Stimulated activated CD8-positive, alpha-beta memory T cell treated with anti-CD3 and anti-CD28 coated beads, Interleukin-15, amount 100 ng/mL, for 48 hours (primary cell): ENCODE measurements at regions not wholly inside any gene's neighbourhood (a gene's known extent, or its start where the extent isn't known, plus 50 kb on each side); places are given as distances from the start of the nearest gene placed in this dataset.

ENCODE experiments used
- DNase-seq, 2 donors: peaks; one replicate each; pipeline ENCODE4 v3.0.0-alpha.2; 2020; ENCODE audit warnings: low read depth in 2 of 2

DNA sequence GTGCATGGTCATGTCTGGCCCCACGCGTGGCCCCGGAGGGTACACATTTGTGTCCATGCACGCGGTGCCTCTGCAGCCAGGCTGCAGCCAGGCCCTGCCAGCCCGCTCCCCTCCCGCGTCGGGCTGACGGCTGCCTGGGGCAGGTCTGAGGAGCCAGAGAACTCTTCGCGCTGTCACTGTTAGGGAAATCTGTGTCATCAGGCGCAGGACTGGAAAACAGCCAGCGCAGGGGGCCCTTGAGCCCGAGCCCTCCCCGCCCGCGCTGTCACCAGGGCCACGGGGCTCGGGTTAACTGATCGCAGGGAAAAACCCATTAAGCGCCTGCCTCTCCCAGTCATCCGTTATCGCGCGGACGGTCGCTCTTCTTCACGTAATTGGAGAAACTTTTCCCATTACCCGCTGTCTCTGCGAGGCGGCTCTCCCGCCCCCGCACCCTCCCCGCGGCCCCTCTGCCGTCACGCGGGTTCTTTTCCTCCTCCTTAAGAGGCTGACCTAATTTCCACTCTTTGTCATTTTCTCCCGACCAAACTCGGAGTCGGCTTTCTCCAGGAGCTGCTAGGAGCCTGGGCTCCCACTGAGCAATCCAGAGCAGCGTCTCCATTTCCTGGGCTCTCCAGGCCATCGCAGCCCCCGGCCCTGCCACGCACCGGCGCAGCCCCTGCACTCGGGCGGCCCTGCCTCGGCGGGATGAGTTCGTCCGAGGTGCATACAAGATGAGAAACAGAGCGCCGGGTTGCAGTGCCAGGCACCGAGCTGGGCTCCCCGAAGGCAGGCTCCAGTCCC lies 57.5 kb upstream of the PRR23E start:
- DNase-seq, result peak in 1 of 2 donors; percentile 2

DNA sequence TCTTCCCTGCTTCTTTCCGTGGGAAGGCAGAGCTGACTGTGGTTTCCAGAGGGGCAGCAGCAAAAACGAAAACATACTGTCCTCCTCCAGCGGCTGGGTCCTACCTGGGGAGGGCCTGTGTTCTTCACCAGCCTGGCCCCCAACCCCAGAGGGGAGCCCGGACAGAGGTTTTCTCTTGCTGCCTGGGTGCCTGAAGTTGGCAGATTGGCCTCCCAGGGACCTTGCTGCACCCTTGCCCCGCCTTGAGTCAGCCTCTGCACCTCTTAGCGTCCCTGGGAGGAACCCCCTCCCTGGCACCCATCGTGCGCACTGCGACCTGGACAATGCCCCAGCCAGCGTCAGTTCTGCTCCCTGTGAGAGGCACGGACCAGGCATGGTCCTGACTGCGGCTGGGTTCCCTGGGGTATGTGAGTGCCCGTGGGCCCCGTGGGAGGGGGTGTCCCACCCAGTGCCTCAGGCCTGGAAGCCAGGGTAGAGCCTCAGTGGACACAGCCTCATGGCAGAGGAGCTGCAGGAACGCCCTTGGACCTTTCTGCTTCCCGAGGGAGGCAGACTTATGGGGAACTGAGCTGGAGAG lies 56.8 kb upstream of the PRR23E start:
- DNase-seq, result no peak

DNA sequence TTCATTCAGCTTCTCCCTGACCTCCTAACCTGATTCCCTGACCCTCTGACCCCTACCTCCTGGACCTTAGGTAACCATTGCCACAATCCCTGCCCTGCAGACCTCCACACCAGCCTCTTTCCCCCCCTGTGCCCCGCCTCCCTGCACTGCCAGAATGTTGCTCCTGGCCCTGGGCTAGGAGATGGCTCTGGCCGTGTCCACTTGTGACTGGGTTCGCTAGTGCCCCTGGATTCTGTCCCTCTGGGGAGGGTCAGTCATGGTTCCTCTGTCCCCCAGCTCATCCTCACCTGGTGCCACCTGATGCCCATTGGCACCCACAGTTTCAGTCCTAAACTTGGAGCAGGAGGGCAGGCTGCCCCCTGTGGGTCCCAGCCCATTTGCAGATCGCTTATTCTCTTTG lies 56.2 kb upstream of the PRR23E start:
- DNase-seq, result no peak

DNA sequence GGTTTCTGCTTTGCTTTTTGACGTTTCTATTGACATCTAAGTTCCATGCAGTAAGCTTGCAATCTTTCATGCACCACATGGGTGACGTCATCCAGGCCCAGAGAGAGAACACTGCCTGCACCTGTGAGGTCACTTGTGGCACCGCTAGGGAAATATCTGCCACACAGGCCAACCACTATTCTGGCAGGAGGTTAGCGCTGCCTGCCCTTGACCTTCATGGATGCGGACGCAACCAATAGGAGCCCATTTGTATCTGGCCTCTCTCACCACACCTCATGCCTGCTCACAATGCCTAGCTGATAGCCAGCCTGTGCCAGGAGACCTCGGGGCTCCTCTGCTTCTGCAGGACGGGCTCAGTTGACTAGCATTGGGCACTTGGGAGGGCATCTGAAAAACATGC lies 55.8 kb upstream of the PRR23E start:
- no peak for DNase-seq

DNA sequence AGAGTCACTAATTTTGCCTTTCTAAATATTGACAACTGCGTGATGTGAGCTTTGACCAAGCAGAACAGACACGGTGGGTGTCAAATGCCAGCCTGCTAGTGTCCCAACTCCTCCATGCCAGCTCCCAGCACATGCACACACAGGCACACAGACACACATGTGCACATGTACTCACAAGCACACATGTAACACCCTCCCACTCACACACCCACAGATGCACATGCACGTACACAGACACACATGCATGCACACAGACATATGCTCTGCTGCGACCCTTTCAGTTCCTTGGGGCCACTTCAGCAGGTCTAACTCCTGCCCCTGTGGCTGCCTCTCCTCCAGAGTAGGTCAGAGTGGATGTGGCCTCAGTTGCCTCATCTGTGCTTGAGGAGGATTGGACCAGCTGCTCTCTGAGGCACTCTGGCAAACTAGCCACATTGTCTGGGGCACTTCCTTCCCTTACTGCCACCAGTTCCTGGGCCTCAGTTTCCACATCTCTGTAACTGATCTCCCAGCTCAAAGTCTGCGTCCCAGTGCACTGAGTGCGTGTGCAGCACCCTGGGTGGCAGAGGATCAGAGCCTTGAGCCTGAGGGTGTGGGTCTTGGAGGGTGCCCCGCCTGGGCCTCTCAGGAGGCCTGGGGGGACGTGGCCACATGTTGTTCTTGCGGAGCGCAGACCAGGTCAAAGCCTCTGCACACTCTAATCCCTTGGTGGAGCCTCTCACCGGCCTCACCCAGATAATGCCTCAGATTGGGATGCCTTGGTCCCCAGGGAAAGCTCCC lies 55.0 kb upstream of the PRR23E start:
- no peak for DNase-seq

DNA sequence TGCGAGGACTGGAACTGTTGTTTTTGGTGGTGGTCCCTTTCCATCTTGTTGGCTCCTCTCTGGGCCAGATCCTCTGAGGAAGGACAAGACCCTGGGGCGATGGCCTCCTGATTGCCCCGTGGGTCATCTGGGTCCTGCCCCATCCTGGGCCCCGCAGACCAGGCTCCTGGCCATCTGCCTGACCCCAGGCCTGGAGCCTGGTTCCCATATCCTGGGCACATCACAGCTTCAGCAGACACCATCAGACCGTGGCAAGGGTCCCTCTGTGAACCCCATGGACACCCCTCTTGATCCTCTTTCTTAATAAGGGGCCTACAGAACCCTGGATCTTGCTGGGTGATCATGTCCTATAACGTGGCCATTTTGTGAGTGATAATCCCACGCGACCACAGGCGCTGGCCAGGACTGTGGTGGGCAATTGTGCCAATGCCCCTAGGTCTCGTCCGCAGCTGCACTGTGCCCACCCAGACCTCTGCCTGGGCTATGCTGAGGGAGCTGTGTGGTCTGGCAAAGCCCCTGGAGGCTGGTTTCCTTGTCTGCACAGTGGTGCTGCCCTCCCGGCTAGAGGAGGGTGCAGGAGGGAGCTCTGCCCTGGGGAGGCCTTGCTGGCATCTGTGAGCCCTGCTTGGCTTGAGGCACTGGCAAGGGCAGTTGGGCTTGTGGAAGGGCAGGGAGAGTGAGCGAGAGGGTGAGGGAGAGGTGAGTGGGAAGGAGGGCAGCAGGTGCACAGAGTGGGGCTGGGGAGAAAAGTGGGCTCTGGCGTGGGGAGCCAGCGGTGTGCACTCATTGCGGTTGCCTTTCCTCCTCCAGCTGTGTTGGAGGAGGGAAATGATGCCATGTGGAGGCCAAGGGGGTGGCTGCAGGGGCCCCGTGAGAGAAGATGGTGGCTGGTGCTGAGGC lies 53.1 kb upstream of the PRR23E start:
- DNase-seq, result no peak

DNA sequence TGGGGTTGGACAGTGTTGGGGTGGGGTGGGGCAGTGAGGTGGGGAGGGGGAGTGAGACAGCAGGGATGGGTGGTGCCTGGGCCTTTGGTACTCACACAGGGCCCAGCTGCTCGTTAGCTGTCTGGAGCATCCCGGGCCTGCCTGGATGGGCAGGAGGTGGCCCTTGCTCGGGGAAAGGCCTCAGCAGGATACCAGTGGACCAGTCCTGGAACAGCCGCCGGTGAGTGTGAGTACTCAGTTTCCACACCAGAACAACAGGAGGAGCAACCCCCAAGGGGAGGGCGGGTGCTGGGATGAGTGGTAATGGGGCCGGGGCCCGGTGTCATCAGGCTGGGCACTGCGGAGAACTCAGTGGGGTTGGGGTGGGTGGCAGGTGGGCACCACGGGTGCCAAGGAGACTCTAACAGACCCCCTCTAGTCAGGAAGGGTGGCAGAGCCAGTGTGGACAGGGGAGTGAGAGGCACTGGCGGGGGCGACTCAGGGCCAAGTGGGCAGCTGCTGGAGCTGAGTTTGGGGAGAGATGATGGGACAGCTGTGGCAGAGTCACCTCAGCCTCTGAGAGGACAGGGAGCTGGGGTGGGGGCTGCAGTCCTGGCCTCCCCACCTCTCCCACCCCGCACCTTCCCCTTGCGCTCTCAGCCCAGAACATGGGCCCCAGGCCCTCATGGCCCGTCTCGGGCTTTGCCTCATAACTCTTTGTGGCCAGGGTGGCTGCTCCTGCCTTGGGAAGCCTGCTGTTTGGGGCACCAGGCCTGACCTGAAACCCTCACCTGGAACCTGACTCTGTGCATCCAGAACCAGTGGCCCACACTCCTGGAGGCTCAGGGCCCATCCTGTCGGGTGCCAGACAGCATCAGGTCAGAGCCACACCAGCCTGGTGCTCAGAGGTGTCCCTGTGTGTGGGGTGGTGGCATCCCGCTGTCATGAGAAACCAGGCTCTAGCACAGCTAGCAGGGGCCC lies 52.1 kb upstream of the PRR23E start:
- no peak for DNase-seq

DNA sequence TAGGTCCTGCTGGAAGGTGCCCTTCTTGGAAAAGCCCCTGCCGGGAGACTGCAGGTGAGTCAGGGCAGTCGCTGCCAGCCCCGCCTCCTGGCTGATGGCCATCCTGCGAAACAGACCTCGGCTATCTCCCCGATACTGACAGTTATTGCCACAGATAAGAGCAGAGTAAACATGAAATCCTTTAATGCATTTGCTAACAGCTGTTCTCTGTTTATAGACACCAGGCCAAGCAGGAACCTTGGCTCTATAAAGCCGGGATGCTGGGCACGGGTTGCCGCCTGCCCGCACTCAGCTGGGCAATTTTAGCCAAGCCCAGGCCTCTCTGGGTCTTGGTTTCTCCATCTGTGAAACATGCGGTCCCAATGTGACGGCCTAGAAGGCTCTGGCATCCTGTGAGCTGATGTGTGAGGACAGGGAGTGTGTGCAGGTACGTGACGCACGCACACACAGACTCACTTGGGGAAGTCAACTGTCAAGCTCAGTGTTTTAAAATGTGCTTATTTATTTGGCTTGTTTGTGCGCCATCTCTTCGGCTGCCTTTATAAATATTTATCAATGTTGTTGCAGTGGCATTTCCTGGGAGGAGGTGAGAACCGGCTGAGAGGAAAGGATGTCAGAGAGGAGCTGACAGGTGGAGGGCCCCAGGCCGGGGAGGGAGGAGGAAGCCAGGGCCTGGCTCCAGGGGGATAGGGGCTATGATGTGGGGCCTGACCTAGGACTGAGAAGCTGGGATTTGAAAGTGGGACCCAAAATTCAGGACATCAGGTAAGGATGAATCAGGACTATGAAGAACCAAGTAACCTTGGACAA lies 50.8 kb upstream of the PRR23E start:
- DNase-seq, result no peak
